Stimulated activated CD8-positive, alpha-beta memory T cell treated with anti-CD3 and anti-CD28 coated beads, Interleukin-2, amount 100 ng/mL, for 48 hours (primary cell): ENCODE measurements at regions not wholly inside any gene's neighbourhood (a gene's known extent, or its start where the extent isn't known, plus 50 kb on each side); places are given as distances from the start of the nearest gene placed in this dataset.

ENCODE experiments used
- DNase-seq, 2 donors: peaks; one replicate each; pipeline ENCODE4 v3.0.0-alpha.2; 2020; ENCODE audit warnings: low read depth in 2 of 2

- DNase-seq: no peak
Measured at GRCh38 chr9:105146677-105147076, 97.8 kb upstream of the SLC44A1 start.

GRCh38 chr9:105147110-105147871 lies 97.2 kb upstream of the SLC44A1 start:
- DNase-seq: no peak

- no peak for DNase-seq
Measured at GRCh38 chr9:105148328-105149006, 96.0 kb upstream of the SLC44A1 start.

GRCh38 chr9:105150991-105151685 lies 93.3 kb upstream of the SLC44A1 start:
- no peak for DNase-seq

GRCh38 chr9:105151686-105151995 lies 92.8 kb upstream of the SLC44A1 start:
- DNase-seq: no peak

GRCh38 chr9:105154723-105155191 lies 89.7 kb upstream of the SLC44A1 start:
- no peak for DNase-seq

- no peak for DNase-seq
Measured at GRCh38 chr9:105157171-105157583, 87.3 kb upstream of the SLC44A1 start.

GRCh38 chr9:105158020-105158419 lies 86.4 kb upstream of the SLC44A1 start:
- DNase-seq: no peak

- DNase-seq: no peak
Measured at GRCh38 chr9:105158898-105159297, 85.6 kb upstream of the SLC44A1 start.

- DNase-seq: no peak
Measured at GRCh38 chr9:105168870-105169319, 75.6 kb upstream of the SLC44A1 start.

GRCh38 chr9:105171076-105171475 lies 73.4 kb upstream of the SLC44A1 start:
- DNase-seq: no peak

- DNase-seq: no peak
Measured at GRCh38 chr9:105171589-105171988, 72.9 kb upstream of the SLC44A1 start.

GRCh38 chr9:105172436-105172835 lies 72.0 kb upstream of the SLC44A1 start:
- no peak for DNase-seq

- DNase-seq: no peak
Measured at GRCh38 chr9:105173306-105173705, 71.1 kb upstream of the SLC44A1 start.

- DNase-seq: no peak
Measured at GRCh38 chr9:105173826-105174225, 70.6 kb upstream of the SLC44A1 start.

- DNase-seq: no peak
Measured at GRCh38 chr9:105176194-105176593, 68.3 kb upstream of the SLC44A1 start.

GRCh38 chr9:105178076-105178475 lies 66.4 kb upstream of the SLC44A1 start:
- DNase-seq: no peak

- DNase-seq: no peak
Measured at GRCh38 chr9:105187781-105188180, 56.7 kb upstream of the SLC44A1 start.

- no peak for DNase-seq
Measured at GRCh38 chr9:105188746-105189145, 55.7 kb upstream of the SLC44A1 start.

GRCh38 chr9:105191508-105192121 lies 52.8 kb upstream of the SLC44A1 start:
- DNase-seq: no peak

- no peak for DNase-seq
Measured at GRCh38 chr9:105193560-105193959, 50.9 kb upstream of the SLC44A1 start.

GRCh38 chr9:105194234-105194633 lies 50.2 kb upstream of the SLC44A1 start:
- no peak for DNase-seq
